Esophagus squamous epithelium (tissue), 5 donors: ENCODE measurements at regions not wholly inside any gene's neighbourhood (a gene's known extent, or its start where the extent isn't known, plus 50 kb on each side); places are given as distances from the start of the nearest gene placed in this dataset.

Experiments
- DNase-seq: peaks from one replicate; lab custom pipeline; 2025; lab: John Stamatoyannopoulos, UW
- H3K27ac ChIP-seq, 4 donors: fragments of 200-600 bp; sonication (generic); one replicate each; pipeline ENCODE4 v1.5.1; 2016 to 2019; ENCODE audit warnings: mild to moderate bottlenecking in 1 of 4
- H3K27me3 ChIP-seq, 4 donors: fragments of 200-600 bp; sonication (generic); 1 replicate in 3 of 4; 2 replicates in 1 of 4; pipeline versions ENCODE4 v1.5.1 to v1.6.0; 2017 to 2021; ENCODE audit warnings: antibody characterized with exemption in 1 of 4
- H3K36me3 ChIP-seq, 3 donors: fragments of 200-600 bp; sonication (generic); one replicate each; pipeline ENCODE4 v1.5.1; 2016 to 2019
- H3K4me1 ChIP-seq, 3 donors: fragments of 200-600 bp; sonication (generic); one replicate each; pipeline ENCODE4 v1.5.1; 2017 to 2019
- H3K4me3 ChIP-seq, 4 donors: fragments of 200-600 bp; sonication (generic); 1 replicate in 3 of 4; 2 replicates in 1 of 4; pipeline ENCODE4 v1.5.1; 2016 to 2019; ENCODE audit warnings: mild to moderate bottlenecking in 2 of 4, moderate library complexity in 1 of 4
- H3K9me3 ChIP-seq, 3 donors: fragments of 200-600 bp; sonication (generic); one replicate each; pipeline ENCODE4 v1.5.1; 2016 to 2019
- CTCF ChIP-seq, 6 experiments: fragments of 450-650 bp in 4 of 6; fragments of 200-600 bp in 2 of 6; sonication (generic) in 2 of 6; IDR thresholded peaks; one replicate each; pipeline ENCODE4 v1.5.1; 2016 to 2019; ENCODE audit warnings: antibody characterized with exemption in 6 of 6, mild to moderate bottlenecking in 4 of 6, moderate library complexity in 4 of 6
- POLR2A ChIP-seq, 4 donors: fragments of 450-650 bp; IDR thresholded peaks; one replicate each; pipeline ENCODE4 v1.6.1; 2017; ENCODE audit warnings: antibody characterized with exemption in 4 of 4, mild to moderate bottlenecking in 4 of 4, moderate library complexity in 3 of 4
- WGBS, 2 donors: methylation state at CpG; one replicate each; pipeline ENCODE4 v1.1.5; 2018; 5-methylcytosine and 5-hydroxymethylcytosine counted together
- intact Hi-C: fragments of 100-400 bp; cut with DNase I; formaldehyde crosslinking; loops from one replicate; pipeline ENCODE4 v1.15.0; 2022
- donor health status: DM: yes; HTN: yes; CAD: no.

- no peak for DNase-seq
- Histone ChIP-seq H3K27me3 (no peaks in the 10 kb centered on the region), H3K36me3 (no peaks in the 10 kb centered on the region), H3K9me3 (no peaks in the 10 kb centered on the region), H3K27ac (no peak overlapping the region), H3K4me3 (no peak overlapping the region), H3K4me1 (no peaks in the 10 kb centered on the region)
- intact Hi-C loops: no loop called here
- WGBS, 2 donors: 71 to 76% methylated on average over 2 of the region's 2 CpGs
- no peak for TF ChIP-seq CTCF (IDR thresholded peaks at IDR 0.05)
- no peak for TF ChIP-seq POLR2A (IDR thresholded peaks at IDR 0.05)
Measured at GRCh38 chr1:98184856-98185255, 264.0 kb upstream of the DPYD start.

- no peaks in the 10 kb centered on the region for H3K27me3 ChIP-seq
- H3K9me3 ChIP-seq: no peaks in the 10 kb centered on the region
- no peak overlapping the region for H3K4me3 ChIP-seq
- TF ChIP-seq CTCF (IDR thresholded peaks at IDR 0.05) (no peak), POLR2A (IDR thresholded peaks at IDR 0.05) (no peak)
- intact Hi-C loops: no loop called here
- H3K36me3 ChIP-seq: no peaks in the 10 kb centered on the region
- 71 to 75% methylated on average over 1 of the region's 1 CpG for WGBS, 2 donors
- no peaks in the 10 kb centered on the region for H3K4me1 ChIP-seq
- no peak for DNase-seq
- H3K27ac ChIP-seq: no peak overlapping the region
Measured at GRCh38 chr1:98181036-98181764, 260.4 kb upstream of the DPYD start.

GRCh38 chr1:98179151-98179773 lies 258.4 kb upstream of the DPYD start:
- H3K36me3 ChIP-seq: no peaks in the 10 kb centered on the region
- H3K4me1 ChIP-seq: no peaks in the 10 kb centered on the region
- WGBS, 2 donors: 52 to 75% methylated on average over 4 of the region's 4 CpGs

GRCh38 chr1:98177751-98178150 lies 256.9 kb upstream of the DPYD start:
- Histone ChIP-seq H3K9me3 (no peaks in the 10 kb centered on the region), H3K27ac (no peak overlapping the region), H3K27me3 (no peaks in the 10 kb centered on the region), H3K4me3 (no peak overlapping the region), H3K4me1 (no peaks in the 10 kb centered on the region), H3K36me3 (no peaks in the 10 kb centered on the region)
- TF ChIP-seq CTCF (IDR thresholded peaks at IDR 0.05): no peak
- intact Hi-C loops: no loop called here
- no peak for DNase-seq
- WGBS, 2 donors: 81 to 90% methylated on average over 2 of the region's 2 CpGs

More at GRCh38 chr1:98179151-98179773, 258.4 kb upstream of the DPYD start:
- TF ChIP-seq CTCF (IDR thresholded peaks at IDR 0.05) (no peak), POLR2A (IDR thresholded peaks at IDR 0.05) (no peak)
- DNase-seq: no peak
- Histone ChIP-seq H3K4me3 (no peak overlapping the region), H3K27me3 (no peaks in the 10 kb centered on the region), H3K9me3 (no peaks in the 10 kb centered on the region), H3K27ac (no peak overlapping the region)
- intact Hi-C loops: no loop called here

GRCh38 chr1:98176936-98177335 lies 256.1 kb upstream of the DPYD start:
- Histone ChIP-seq H3K27ac (no peak overlapping the region), H3K36me3 (no peaks in the 10 kb centered on the region), H3K9me3 (no peaks in the 10 kb centered on the region), H3K27me3 (no peaks in the 10 kb centered on the region), H3K4me3 (no peak overlapping the region), H3K4me1 (no peaks in the 10 kb centered on the region)
- intact Hi-C loops: no loop called here
- no peak for TF ChIP-seq CTCF (IDR thresholded peaks at IDR 0.05)
- TF ChIP-seq POLR2A (IDR thresholded peaks at IDR 0.05): no peak
- no peak for DNase-seq
- 67 to 68% methylated on average over 3 of the region's 3 CpGs for WGBS, 2 donors
